GM18907 (cell line): ENCODE measurements at regions not wholly inside any gene's neighbourhood (a gene's known extent, or its start where the extent isn't known, plus 50 kb on each side); places are given as distances from the start of the nearest gene placed in this dataset.
A peak's percentile ranks its signal among the peaks of the same experiment; 100 is the strongest.
"Not testable (repeated sequence)": the region's sequence is repeated elsewhere in the genome, so short reads cannot be mapped to it uniquely, and the experiment has no call there.

ENCODE experiments used
- ATAC-seq: cut with Tn5 transposase; IDR thresholded peaks from one replicate; pipeline ENCODE4 v1.9.1; 2021; ENCODE audit warnings: mild to moderate bottlenecking, moderate library complexity; ENCODE audit not compliant: unreplicated experiment

GRCh38 chr3:27632431-27633223 is 89.5 kb downstream of the EOMES start:
- peak; percentile 85 for ATAC-seq

- ATAC-seq: peak; percentile 45
Measured at GRCh38 chr3:27630885-27631284, 91.2 kb downstream of the EOMES start.

GRCh38 chr3:27629366-27629765 is 92.8 kb downstream of the EOMES start:
- no peak for ATAC-seq

GRCh38 chr3:27628026-27628750 is 93.9 kb downstream of the EOMES start:
- ATAC-seq: no peak

GRCh38 chr3:27626596-27627118 is 95.5 kb downstream of the EOMES start:
- no peak for ATAC-seq

- ATAC-seq: no peak
Measured at GRCh38 chr3:27625864-27626263, 96.3 kb downstream of the EOMES start.

GRCh38 chr3:27623085-27623753 is 98.9 kb downstream of the EOMES start:
- ATAC-seq: no peak

- no peak for ATAC-seq
Measured at GRCh38 chr3:27617552-27617951, 104.6 kb downstream of the EOMES start.

- ATAC-seq: no peak
Measured at GRCh38 chr3:27616031-27616430, 106.1 kb downstream of the EOMES start.

GRCh38 chr3:27615555-27615954 is 106.6 kb downstream of the EOMES start:
- ATAC-seq: no peak

GRCh38 chr3:27614592-27614991 is 107.5 kb downstream of the EOMES start:
- ATAC-seq: no peak

GRCh38 chr3:27613846-27614500 is 108.2 kb downstream of the EOMES start:
- ATAC-seq: no peak

- ATAC-seq: peak; percentile 71
Measured at GRCh38 chr3:27610800-27611525, 111.2 kb downstream of the EOMES start.

- no peak for ATAC-seq
Measured at GRCh38 chr3:27607370-27607769, 114.8 kb downstream of the EOMES start.

- ATAC-seq: no peak
Measured at GRCh38 chr3:27606537-27606936, 115.6 kb downstream of the EOMES start.

- ATAC-seq: not testable (repeated sequence)
Measured at GRCh38 chr3:27601311-27601710, 117.1 kb upstream of the SLC4A7 start.

- ATAC-seq: not testable (repeated sequence)
Measured at GRCh38 chr3:27599741-27600140, 115.6 kb upstream of the SLC4A7 start.

- peak; percentile 57 for ATAC-seq
Measured at GRCh38 chr3:27596921-27597320, 112.7 kb upstream of the SLC4A7 start.

GRCh38 chr3:27596334-27596841 is 112.2 kb upstream of the SLC4A7 start:
- ATAC-seq: peak; percentile 76

GRCh38 chr3:27594096-27594690 is 110.0 kb upstream of the SLC4A7 start:
- ATAC-seq: no peak
